ENCODE measurements at regions not wholly inside any gene's neighbourhood (a gene's known extent, or its start where the extent isn't known, plus 50 kb on each side); places are given as distances from the start of the nearest gene placed in this dataset.

DNA sequence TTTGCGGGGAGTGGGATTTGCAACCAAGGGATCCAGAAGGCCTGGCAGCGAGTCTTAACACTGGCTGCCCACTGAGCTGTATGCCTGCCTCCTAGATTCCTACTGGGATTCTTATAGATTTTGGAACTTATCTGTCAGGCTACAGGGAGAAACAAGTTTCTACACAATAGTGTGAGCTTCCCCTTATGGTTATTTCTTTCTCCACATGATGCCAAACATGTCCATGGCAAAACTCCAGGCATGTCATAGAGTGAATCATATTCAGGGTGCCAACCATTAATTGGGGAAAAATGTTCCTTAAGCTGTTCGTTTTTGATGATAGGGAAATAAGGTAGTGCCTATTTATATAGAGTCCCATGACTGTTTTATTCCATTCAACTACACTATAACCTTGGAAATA, 1185.2 kb upstream of the CELF4 start:
- TF ChIP-seq, protein P1, sequence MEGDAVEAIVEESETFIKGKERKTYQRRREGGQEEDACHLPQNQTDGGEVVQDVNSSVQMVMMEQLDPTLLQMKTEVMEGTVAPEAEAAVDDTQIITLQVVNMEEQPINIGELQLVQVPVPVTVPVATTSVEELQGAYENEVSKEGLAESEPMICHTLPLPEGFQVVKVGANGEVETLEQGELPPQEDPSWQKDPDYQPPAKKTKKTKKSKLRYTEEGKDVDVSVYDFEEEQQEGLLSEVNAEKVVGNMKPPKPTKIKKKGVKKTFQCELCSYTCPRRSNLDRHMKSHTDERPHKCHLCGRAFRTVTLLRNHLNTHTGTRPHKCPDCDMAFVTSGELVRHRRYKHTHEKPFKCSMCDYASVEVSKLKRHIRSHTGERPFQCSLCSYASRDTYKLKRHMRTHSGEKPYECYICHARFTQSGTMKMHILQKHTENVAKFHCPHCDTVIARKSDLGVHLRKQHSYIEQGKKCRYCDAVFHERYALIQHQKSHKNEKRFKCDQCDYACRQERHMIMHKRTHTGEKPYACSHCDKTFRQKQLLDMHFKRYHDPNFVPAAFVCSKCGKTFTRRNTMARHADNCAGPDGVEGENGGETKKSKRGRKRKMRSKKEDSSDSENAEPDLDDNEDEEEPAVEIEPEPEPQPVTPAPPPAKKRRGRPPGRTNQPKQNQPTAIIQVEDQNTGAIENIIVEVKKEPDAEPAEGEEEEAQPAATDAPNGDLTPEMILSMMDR (IDR thresholded peaks at IDR 0.05) = no peak
- TF ChIP-seq POLR2A (IDR thresholded peaks at IDR 0.05) = no peak
